ENCODE measurements at regions not wholly inside any gene's neighbourhood (a gene's known extent, or its start where the extent isn't known, plus 50 kb on each side); places are given as distances from the start of the nearest gene placed in this dataset.
"Not testable (repeated sequence)": the region's sequence is repeated elsewhere in the genome, so short reads cannot be mapped to it uniquely, and the experiment has no call there.

GRCh38 chr15:35992791-35993190, 446.8 kb upstream of the DPH6 start:
- DNase-seq (ENCODE audit: low read depth): no peak

GRCh38 chr15:35993196-35993595, 447.2 kb upstream of the DPH6 start:
- DNase-seq (ENCODE audit: low read depth): no peak

GRCh38 chr15:35994876-35995275, 448.9 kb upstream of the DPH6 start:
- DNase-seq (ENCODE audit: low read depth): no peak

- DNase-seq (ENCODE audit: low read depth): no peak
These were observed 453.0 kb upstream of the DPH6 start for GRCh38 chr15:35998663-35999602.

- no peak for DNase-seq (ENCODE audit: low read depth)
These were observed 459.0 kb upstream of the DPH6 start for GRCh38 chr15:36004891-36005490.

GRCh38 chr15:36005542-36005941, 459.6 kb upstream of the DPH6 start:
- no peak for DNase-seq (ENCODE audit: low read depth)

GRCh38 chr15:36007699-36008098, 461.7 kb upstream of the DPH6 start:
- DNase-seq (ENCODE audit: low read depth): no peak

- DNase-seq (ENCODE audit: low read depth): no peak
These were observed 462.8 kb upstream of the DPH6 start for GRCh38 chr15:36008719-36009118.

- no peak for DNase-seq (ENCODE audit: low read depth)
These were observed 478.2 kb upstream of the DPH6 start for GRCh38 chr15:36024031-36024688.

- DNase-seq (ENCODE audit: low read depth): no peak
These were observed 480.8 kb upstream of the DPH6 start for GRCh38 chr15:36026627-36027283.

- DNase-seq (ENCODE audit: low read depth): no peak
These were observed 483.7 kb upstream of the DPH6 start for GRCh38 chr15:36029606-36030210.

GRCh38 chr15:36039996-36040572, 494.1 kb upstream of the DPH6 start:
- DNase-seq (ENCODE audit: low read depth): no peak

GRCh38 chr15:36047018-36047716, 501.2 kb upstream of the DPH6 start:
- DNase-seq (ENCODE audit: low read depth): not testable (repeated sequence)

- no peak for DNase-seq (ENCODE audit: low read depth)
These were observed 504.9 kb upstream of the DPH6 start for GRCh38 chr15:36050899-36051298.

- not testable (repeated sequence) for DNase-seq (ENCODE audit: low read depth)
These were observed 506.7 kb upstream of the DPH6 start for GRCh38 chr15:36052641-36053040.

- no peak for DNase-seq (ENCODE audit: low read depth)
These were observed 507.8 kb upstream of the DPH6 start for GRCh38 chr15:36053746-36054145.

- no peak for DNase-seq (ENCODE audit: low read depth)
These were observed 513.6 kb upstream of the DPH6 start for GRCh38 chr15:36059596-36059995.

- no peak for DNase-seq (ENCODE audit: low read depth)
These were observed 516.4 kb upstream of the DPH6 start for GRCh38 chr15:36062357-36062756.

GRCh38 chr15:36066757-36067156, 512.7 kb upstream of the CDIN1 start:
- no peak for DNase-seq (ENCODE audit: low read depth)

- DNase-seq (ENCODE audit: low read depth): no peak
These were observed 511.7 kb upstream of the CDIN1 start for GRCh38 chr15:36067483-36068274.
